Body of pancreas (tissue), 4 donors: ENCODE measurements at regions not wholly inside any gene's neighbourhood (a gene's known extent, or its start where the extent isn't known, plus 50 kb on each side); places are given as distances from the start of the nearest gene placed in this dataset.

Experiments
- ATAC-seq: fragments of 150-250 bp; one replicate; pipeline ENCODE4 v1.9.1; 2016
- DNase-seq, 4 donors: peaks; one replicate each; pipeline ENCODE4 v3.0.0-alpha.2; 2019
- H3K27ac ChIP-seq, 4 donors: fragments of 200-600 bp; sonication (generic); 1 replicate in 3 of 4; 2 replicates in 1 of 4; pipeline versions ENCODE4 v1.5.1 to v1.6.1; 2016 to 2019; ENCODE audit warnings: mild to moderate bottlenecking in 1 of 4, mixed read lengths in 1 of 4, moderate library complexity in 1 of 4
- H3K27me3 ChIP-seq, 2 donors: fragments of 200-600 bp; sonication (generic); one replicate each; pipeline ENCODE4 v1.6.0; 2016; ENCODE audit warnings: mild to moderate bottlenecking in 1 of 2
- H3K36me3 ChIP-seq, 2 donors: fragments of 200-600 bp; sonication (generic); replicated peaks in 1 of 2; 2 replicates each; pipeline ENCODE4 v1.5.1; 2016; ENCODE audit warnings: low read depth in 2 of 2; ENCODE audit not compliant: insufficient read depth in 1 of 2
- H3K4me1 ChIP-seq: fragments of 200-600 bp; sonication (generic); one replicate; pipeline ENCODE4 v1.6.0; 2016
- H3K4me3 ChIP-seq, 2 donors: fragments of 200-600 bp; sonication (generic); 1 replicate in 1 of 2; 2 replicates in 1 of 2; pipeline ENCODE4 v1.5.1; 2016 to 2019
- H3K9me3 ChIP-seq, 3 donors: fragments of 200-600 bp; sonication (generic); 1 replicate in 2 of 3; 2 replicates in 1 of 3; pipeline ENCODE4 v1.5.1; 2016
- POLR2A ChIP-seq, 3 donors: fragments of 450-650 bp; IDR thresholded peaks; one replicate each; pipeline ENCODE4 v1.6.1; 2016; ENCODE audit warnings: antibody characterized with exemption in 3 of 3, mild to moderate bottlenecking in 2 of 3
- WGBS, 2 donors: methylation state at CpG; one replicate each; pipeline ENCODE4 v1.1.5; 2017; 5-methylcytosine and 5-hydroxymethylcytosine counted together
- intact Hi-C: fragments of 100-400 bp; cut with DNase I; formaldehyde crosslinking; loops from one replicate; pipeline ENCODE4 v1.15.1; 2023
- TF ChIP-seq, protein P1 (sequence below), 7 experiments: fragments of 450-650 bp in 4 of 7; fragments of 200-600 bp in 3 of 7; sonication (generic) in 3 of 7; IDR thresholded peaks; one replicate each; pipeline ENCODE4 v1.5.1; 2016 to 2019; ENCODE audit warnings: antibody characterized with exemption in 7 of 7

GRCh38 chr20:63066506-63067265 is 59.9 kb upstream of the BHLHE23 start:
- H3K4me3 ChIP-seq = no peak overlapping the region
- DNase-seq = no peak
- no peak overlapping the region for H3K27ac ChIP-seq
- TF ChIP-seq, protein P1, sequence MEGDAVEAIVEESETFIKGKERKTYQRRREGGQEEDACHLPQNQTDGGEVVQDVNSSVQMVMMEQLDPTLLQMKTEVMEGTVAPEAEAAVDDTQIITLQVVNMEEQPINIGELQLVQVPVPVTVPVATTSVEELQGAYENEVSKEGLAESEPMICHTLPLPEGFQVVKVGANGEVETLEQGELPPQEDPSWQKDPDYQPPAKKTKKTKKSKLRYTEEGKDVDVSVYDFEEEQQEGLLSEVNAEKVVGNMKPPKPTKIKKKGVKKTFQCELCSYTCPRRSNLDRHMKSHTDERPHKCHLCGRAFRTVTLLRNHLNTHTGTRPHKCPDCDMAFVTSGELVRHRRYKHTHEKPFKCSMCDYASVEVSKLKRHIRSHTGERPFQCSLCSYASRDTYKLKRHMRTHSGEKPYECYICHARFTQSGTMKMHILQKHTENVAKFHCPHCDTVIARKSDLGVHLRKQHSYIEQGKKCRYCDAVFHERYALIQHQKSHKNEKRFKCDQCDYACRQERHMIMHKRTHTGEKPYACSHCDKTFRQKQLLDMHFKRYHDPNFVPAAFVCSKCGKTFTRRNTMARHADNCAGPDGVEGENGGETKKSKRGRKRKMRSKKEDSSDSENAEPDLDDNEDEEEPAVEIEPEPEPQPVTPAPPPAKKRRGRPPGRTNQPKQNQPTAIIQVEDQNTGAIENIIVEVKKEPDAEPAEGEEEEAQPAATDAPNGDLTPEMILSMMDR (IDR thresholded peaks at IDR 0.05) = no peak
- TF ChIP-seq POLR2A (IDR thresholded peaks at IDR 0.05) = no peak
- H3K36me3 ChIP-seq = no peaks in the 10 kb centered on the region
- no peaks in the 10 kb centered on the region for H3K27me3 ChIP-seq
- H3K4me1 ChIP-seq = no peaks in the 10 kb centered on the region
- intact Hi-C loops = no loop called here
- H3K9me3 ChIP-seq = no peaks in the 10 kb centered on the region
- ATAC-seq = no peak
- 52 to 56% methylated on average over 18 to 23 of the region's 23 CpGs for WGBS, 2 donors

DNA sequence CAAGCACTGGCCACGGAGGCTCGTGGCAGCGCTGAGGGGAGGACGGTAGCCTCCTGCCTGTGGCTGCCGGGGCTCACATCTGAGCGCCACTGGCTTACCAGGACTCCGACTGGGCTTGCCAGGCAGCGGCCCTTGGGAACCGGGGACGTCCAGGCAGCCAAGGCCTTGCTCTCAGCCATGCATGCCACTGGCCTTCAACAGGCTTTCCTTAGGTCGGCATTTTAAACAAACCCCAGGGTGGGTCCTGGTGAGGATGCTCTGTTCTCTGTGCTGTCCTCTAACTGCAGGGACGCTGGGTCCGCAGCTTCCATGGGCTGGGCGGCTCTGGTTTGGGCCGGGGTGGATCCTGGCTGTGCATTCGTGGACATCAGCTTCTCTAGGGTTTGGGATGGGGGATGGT is 59.1 kb upstream of the BHLHE23 start:
- H3K27ac ChIP-seq = no peak overlapping the region
- no peaks in the 10 kb centered on the region for H3K27me3 ChIP-seq
- no peaks in the 10 kb centered on the region for H3K9me3 ChIP-seq
- H3K4me1 ChIP-seq = no peaks in the 10 kb centered on the region
- no peak for DNase-seq
- no peak overlapping the region for H3K4me3 ChIP-seq
- intact Hi-C loops = no loop called here
- WGBS, 2 donors = 55 to 65% methylated on average over 4 to 16 of the region's 16 CpGs
- H3K36me3 ChIP-seq = no peaks in the 10 kb centered on the region
- TF ChIP-seq POLR2A (IDR thresholded peaks at IDR 0.05) = no peak
- TF ChIP-seq, protein P1 (IDR thresholded peaks at IDR 0.05) = no peak
- no peak for ATAC-seq

DNA sequence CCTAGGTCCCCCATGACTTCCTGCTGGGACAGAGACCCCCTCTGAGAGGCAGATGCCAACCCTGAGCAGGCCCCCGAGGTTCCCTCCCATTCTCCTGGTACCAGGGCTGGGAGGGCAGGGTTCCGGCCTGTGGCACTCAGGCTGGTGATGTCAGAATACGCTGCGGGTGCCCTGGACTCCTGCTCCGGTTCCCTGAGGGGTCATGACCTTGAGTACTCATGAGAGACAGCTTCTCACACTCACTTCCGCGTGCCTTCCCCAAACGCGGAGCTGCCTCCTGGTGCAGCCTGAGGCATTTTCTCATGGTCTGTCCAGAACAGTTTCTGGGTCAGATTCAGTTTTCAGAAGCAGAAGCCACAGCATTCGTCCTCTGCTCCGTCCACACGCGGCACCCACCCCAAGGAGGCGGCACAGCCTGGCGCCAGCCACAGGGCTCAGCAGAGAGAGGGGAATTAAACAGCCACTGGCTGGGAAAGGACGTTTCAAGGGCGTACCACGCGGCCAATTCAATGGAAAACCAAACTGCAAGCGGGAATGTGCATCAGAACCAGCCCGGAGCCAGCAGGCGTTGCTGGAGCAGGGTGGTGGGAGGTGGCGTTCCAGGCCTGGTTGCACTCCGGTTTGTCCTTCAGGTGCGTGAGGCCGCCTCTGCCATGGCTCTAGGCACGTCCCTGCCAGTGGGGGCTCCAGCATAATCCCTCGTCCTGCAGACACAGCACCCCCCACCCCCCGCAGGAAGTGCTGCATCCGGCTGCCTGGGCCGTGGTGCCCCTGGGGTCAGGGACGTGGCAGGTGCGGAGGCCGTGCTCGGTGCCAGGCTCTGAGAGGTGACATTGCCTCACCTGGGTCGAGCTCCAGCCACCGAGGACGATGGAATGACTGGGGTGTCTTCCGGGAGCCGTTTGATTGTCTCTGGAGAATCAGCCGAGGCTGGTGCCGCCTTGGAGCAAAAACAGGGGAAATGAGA is 58.3 kb upstream of the BHLHE23 start:
- Histone ChIP-seq H3K9me3 (no peaks in the 10 kb centered on the region), H3K36me3 (no peaks in the 10 kb centered on the region), H3K27ac (no peak overlapping the region), H3K27me3 (no peaks in the 10 kb centered on the region), H3K4me1 (no peaks in the 10 kb centered on the region), H3K4me3 (no peak overlapping the region)
- TF ChIP-seq, protein P1 (IDR thresholded peaks at IDR 0.05) = no peak
- TF ChIP-seq POLR2A (IDR thresholded peaks at IDR 0.05) = no peak
- DNase-seq = peak in 1 of 4 donors; percentile 10
- 38 to 53% methylated on average over 10 to 42 of the region's 42 CpGs for WGBS, 2 donors
- peak; percentile 30 for ATAC-seq
- intact Hi-C loops = no loop called here

DNA sequence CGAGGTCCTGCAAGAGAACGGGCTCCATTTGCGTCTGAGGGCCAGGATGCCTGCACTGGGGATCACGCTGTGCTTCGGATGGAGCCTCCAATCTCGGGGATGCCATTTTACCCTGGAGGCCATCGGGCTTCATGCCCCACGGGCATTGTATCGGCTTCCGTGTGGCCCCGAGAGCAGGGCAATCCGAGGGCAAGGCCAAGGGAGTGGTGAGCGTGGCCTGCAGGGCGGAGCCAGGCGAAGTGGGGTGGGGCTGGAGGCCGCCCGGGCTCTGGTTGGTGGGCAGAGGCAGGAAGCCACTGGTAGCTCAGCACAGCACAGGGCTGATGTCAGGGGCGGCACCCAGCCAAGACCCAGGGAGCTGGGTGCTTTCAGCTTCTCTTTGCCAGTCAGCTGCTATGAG is 57.5 kb upstream of the BHLHE23 start:
- DNase-seq = peak in 1 of 4 donors; percentile 4
- 72% methylated on average over 18 of the region's 18 CpGs; no CpG with 5 or more reads in 1 of the 2 donors for WGBS, 2 donors

More for the DNA sequence above, 57.5 kb upstream of the BHLHE23 start:
- H3K4me3 ChIP-seq = no peak overlapping the region
- no peaks in the 10 kb centered on the region for H3K9me3 ChIP-seq
- H3K27me3 ChIP-seq = no peaks in the 10 kb centered on the region
- intact Hi-C loops = no loop called here
- no peaks in the 10 kb centered on the region for H3K36me3 ChIP-seq
- TF ChIP-seq, protein P1 (IDR thresholded peaks at IDR 0.05) = no peak
- no peak for TF ChIP-seq POLR2A (IDR thresholded peaks at IDR 0.05)
- ATAC-seq = no peak
- no peaks in the 10 kb centered on the region for H3K4me1 ChIP-seq
- no peak overlapping the region for H3K27ac ChIP-seq
